Hindlimb muscle (tissue), 1 donor: ENCODE measurements at regions not wholly inside any gene's neighbourhood (a gene's known extent, or its start where the extent isn't known, plus 50 kb on each side); places are given as distances from the start of the nearest gene placed in this dataset.
"Not testable (repeated sequence)": the region's sequence is repeated elsewhere in the genome, so short reads cannot be mapped to it uniquely, and the experiment has no call there.

ENCODE experiments used
- DNase-seq: peaks from one replicate; pipeline ENCODE4 v3.0.0-alpha.2; 2013

- no peak for DNase-seq
These were observed 191.6 kb downstream of the DLEU7 start for GRCh38 chr13:50651922-50652321.

- DNase-seq: no peak
These were observed 189.2 kb downstream of the DLEU7 start for GRCh38 chr13:50654331-50654730.

- DNase-seq: not testable (repeated sequence)
These were observed 181.6 kb downstream of the DLEU7 start for GRCh38 chr13:50661881-50662280.

GRCh38 chr13:50664951-50665350 lies 178.5 kb downstream of the DLEU7 start:
- DNase-seq: no peak

GRCh38 chr13:50668049-50668448 lies 175.4 kb downstream of the DLEU7 start:
- no peak for DNase-seq

- DNase-seq: no peak
These were observed 174.7 kb downstream of the DLEU7 start for GRCh38 chr13:50668691-50669271.

- no peak for DNase-seq
These were observed 173.2 kb downstream of the DLEU7 start for GRCh38 chr13:50670272-50670671.

- DNase-seq: no peak
These were observed 172.5 kb downstream of the DLEU7 start for GRCh38 chr13:50670847-50671496.

- no peak for DNase-seq
These were observed 172.0 kb downstream of the DLEU7 start for GRCh38 chr13:50671497-50671850.

- no peak for DNase-seq
These were observed 171.5 kb downstream of the DLEU7 start for GRCh38 chr13:50672025-50672424.

GRCh38 chr13:50675651-50676050 lies 167.8 kb downstream of the DLEU7 start:
- DNase-seq: no peak

- no peak for DNase-seq
These were observed 166.9 kb downstream of the DLEU7 start for GRCh38 chr13:50676602-50677001.

GRCh38 chr13:50677258-50677657 lies 166.2 kb downstream of the DLEU7 start:
- no peak for DNase-seq

GRCh38 chr13:50677687-50678463 lies 165.6 kb downstream of the DLEU7 start:
- DNase-seq: no peak

GRCh38 chr13:50678464-50679162 lies 164.9 kb downstream of the DLEU7 start:
- DNase-seq: no peak

- no peak for DNase-seq
These were observed 164.2 kb downstream of the DLEU7 start for GRCh38 chr13:50679321-50679720.

- no peak for DNase-seq
These were observed 161.5 kb downstream of the DLEU7 start for GRCh38 chr13:50682002-50682401.

GRCh38 chr13:50682966-50683365 lies 160.5 kb downstream of the DLEU7 start:
- no peak for DNase-seq

- DNase-seq: no peak
These were observed 159.1 kb downstream of the DLEU7 start for GRCh38 chr13:50684366-50684765.

GRCh38 chr13:50685491-50685890 lies 158.0 kb downstream of the DLEU7 start:
- peak; percentile 80 for DNase-seq

- DNase-seq: no peak
These were observed 157.5 kb downstream of the DLEU7 start for GRCh38 chr13:50685956-50686355.

- DNase-seq: no peak
These were observed 156.9 kb downstream of the DLEU7 start for GRCh38 chr13:50686551-50686950.

- DNase-seq: no peak
These were observed 155.9 kb downstream of the DLEU7 start for GRCh38 chr13:50687545-50687944.
